Stomach smooth muscle (tissue), 2 donors: ENCODE measurements at regions not wholly inside any gene's neighbourhood (a gene's known extent, or its start where the extent isn't known, plus 50 kb on each side); places are given as distances from the start of the nearest gene placed in this dataset.

Source experiments
- H3K27ac ChIP-seq: one replicate; pipeline ENCODE4 v1.7.0; 2013; ENCODE audit warnings: mild to moderate bottlenecking, low read length, inconsistent platforms
- H3K27me3 ChIP-seq, 2 donors: one replicate each; pipeline ENCODE4 v1.7.0; 2013; ENCODE audit warnings: low read length in 2 of 2; ENCODE audit not compliant: insufficient read depth in 2 of 2, control insufficient read depth in 1 of 2
- H3K36me3 ChIP-seq, 2 donors: one replicate each; pipeline ENCODE4 v1.7.0; 2013; ENCODE audit warnings: low read length in 2 of 2; ENCODE audit not compliant: control insufficient read depth in 2 of 2, insufficient read depth in 2 of 2
- H3K4me1 ChIP-seq: one replicate; pipeline ENCODE4 v1.7.0; 2013; ENCODE audit warnings: low read length; ENCODE audit not compliant: control insufficient read depth, insufficient read depth
- H3K4me3 ChIP-seq, 2 donors: one replicate each; pipeline ENCODE4 v1.7.0; 2013; ENCODE audit warnings: low read length in 2 of 2
- H3K9ac ChIP-seq, 2 donors: one replicate each; pipeline ENCODE4 v1.7.0; 2013; ENCODE audit warnings: low read length in 2 of 2, mild to moderate bottlenecking in 1 of 2
- H3K9me3 ChIP-seq, 2 donors: one replicate each; pipeline ENCODE4 v1.7.0; 2013; ENCODE audit warnings: low read length in 2 of 2; ENCODE audit not compliant: control insufficient read depth in 2 of 2
- donor health status: healthy.
- donor health status: Pancreatic carcinoma.

GRCh38 chr16:48105976-48106375 lies 49.8 kb downstream of the ABCC12 start:
- H3K27ac ChIP-seq, result no peak overlapping the region
- H3K9me3 ChIP-seq, result no peaks in the 10 kb centered on the region
- H3K36me3 ChIP-seq, result no peaks in the 10 kb centered on the region
- H3K9ac ChIP-seq, result no peak overlapping the region
- H3K27me3 ChIP-seq, result peaks cover 0 to 8% of the 10 kb centered on the region in 2 donors
- H3K4me1 ChIP-seq, result no peaks in the 10 kb centered on the region
- H3K4me3 ChIP-seq, result no peak overlapping the region

- no peaks in the 10 kb centered on the region for H3K9me3 ChIP-seq
- no peaks in the 10 kb centered on the region for H3K36me3 ChIP-seq
- H3K27ac ChIP-seq, result no peak overlapping the region
- H3K4me1 ChIP-seq, result no peaks in the 10 kb centered on the region
- H3K4me3 ChIP-seq, result no peak overlapping the region
- peaks cover 0 to 8% of the 10 kb centered on the region in 2 donors for H3K27me3 ChIP-seq
- H3K9ac ChIP-seq, result no peak overlapping the region
Observed at GRCh38 chr16:48105456-48105855, 50.3 kb downstream of the ABCC12 start.

- Histone ChIP-seq H3K4me1 (no peaks in the 10 kb centered on the region), H3K27me3 (peaks cover 0 to 8% of the 10 kb centered on the region in 2 donors), H3K9ac (no peak overlapping the region)
Observed at GRCh38 chr16:48103591-48103990, 52.2 kb downstream of the ABCC12 start.

GRCh38 chr16:48102083-48103008 lies 53.4 kb downstream of the ABCC12 start:
- H3K4me1 ChIP-seq, result no peaks in the 10 kb centered on the region
- no peak overlapping the region for H3K9ac ChIP-seq
- no peak overlapping the region for H3K27ac ChIP-seq
- no peak overlapping the region for H3K4me3 ChIP-seq
- peaks cover 0 to 8% of the 10 kb centered on the region in 2 donors for H3K27me3 ChIP-seq
- no peaks in the 10 kb centered on the region for H3K9me3 ChIP-seq
- no peaks in the 10 kb centered on the region for H3K36me3 ChIP-seq

More at GRCh38 chr16:48103591-48103990, 52.2 kb downstream of the ABCC12 start:
- Histone ChIP-seq H3K9me3 (no peaks in the 10 kb centered on the region), H3K27ac (no peak overlapping the region), H3K36me3 (no peaks in the 10 kb centered on the region), H3K4me3 (no peak overlapping the region)

- Histone ChIP-seq H3K4me3 (no peak overlapping the region), H3K9ac (no peak overlapping the region), H3K27ac (no peak overlapping the region), H3K27me3 (peaks cover 0 to 5% of the 10 kb centered on the region in 2 donors), H3K4me1 (no peaks in the 10 kb centered on the region), H3K36me3 (no peaks in the 10 kb centered on the region), H3K9me3 (no peaks in the 10 kb centered on the region)
Observed at GRCh38 chr16:48101069-48101674, 54.6 kb downstream of the ABCC12 start.

GRCh38 chr16:48099455-48099854 lies 56.3 kb downstream of the ABCC12 start:
- H3K4me3 ChIP-seq, result no peak overlapping the region
- H3K9me3 ChIP-seq, result no peaks in the 10 kb centered on the region
- H3K27ac ChIP-seq, result no peak overlapping the region
- H3K27me3 ChIP-seq, result peaks cover 0 to 5% of the 10 kb centered on the region in 2 donors
- H3K9ac ChIP-seq, result no peak overlapping the region
- H3K36me3 ChIP-seq, result no peaks in the 10 kb centered on the region
- no peaks in the 10 kb centered on the region for H3K4me1 ChIP-seq

- Histone ChIP-seq H3K9ac (no peak overlapping the region), H3K36me3 (no peaks in the 10 kb centered on the region), H3K4me1 (no peaks in the 10 kb centered on the region), H3K9me3 (no peaks in the 10 kb centered on the region), H3K4me3 (no peak overlapping the region), H3K27me3 (peaks cover 0 to 5% of the 10 kb centered on the region in 2 donors), H3K27ac (no peak overlapping the region)
Observed at GRCh38 chr16:48098472-48098871, 57.3 kb downstream of the ABCC12 start.

- Histone ChIP-seq H3K36me3 (no peaks in the 10 kb centered on the region), H3K27me3 (peaks cover 0 to 8% of the 10 kb centered on the region in 2 donors), H3K4me1 (no peaks in the 10 kb centered on the region), H3K4me3 (no peak overlapping the region), H3K27ac (no peak overlapping the region), H3K9ac (no peak overlapping the region), H3K9me3 (no peaks in the 10 kb centered on the region)
Observed at GRCh38 chr16:48091117-48091516, 64.7 kb downstream of the ABCC12 start.

GRCh38 chr16:48089053-48089792 lies 66.6 kb downstream of the ABCC12 start:
- Histone ChIP-seq H3K4me1 (no peaks in the 10 kb centered on the region), H3K9me3 (no peaks in the 10 kb centered on the region), H3K36me3 (no peaks in the 10 kb centered on the region), H3K27me3 (peaks cover 0 to 10% of the 10 kb centered on the region in 2 donors), H3K9ac (no peak overlapping the region), H3K27ac (no peak overlapping the region), H3K4me3 (no peak overlapping the region)

GRCh38 chr16:48087639-48088038 lies 68.2 kb downstream of the ABCC12 start:
- Histone ChIP-seq H3K27ac (no peak overlapping the region), H3K36me3 (no peaks in the 10 kb centered on the region), H3K4me3 (no peak overlapping the region), H3K9me3 (peaks cover 0 to 6% of the 10 kb centered on the region in 2 donors), H3K9ac (no peak overlapping the region), H3K27me3 (peaks cover 0 to 7% of the 10 kb centered on the region in 2 donors), H3K4me1 (no peaks in the 10 kb centered on the region)
